ENCODE measurements at regions not wholly inside any gene's neighbourhood (a gene's known extent, or its start where the extent isn't known, plus 50 kb on each side); places are given as distances from the start of the nearest gene placed in this dataset.

DNA sequence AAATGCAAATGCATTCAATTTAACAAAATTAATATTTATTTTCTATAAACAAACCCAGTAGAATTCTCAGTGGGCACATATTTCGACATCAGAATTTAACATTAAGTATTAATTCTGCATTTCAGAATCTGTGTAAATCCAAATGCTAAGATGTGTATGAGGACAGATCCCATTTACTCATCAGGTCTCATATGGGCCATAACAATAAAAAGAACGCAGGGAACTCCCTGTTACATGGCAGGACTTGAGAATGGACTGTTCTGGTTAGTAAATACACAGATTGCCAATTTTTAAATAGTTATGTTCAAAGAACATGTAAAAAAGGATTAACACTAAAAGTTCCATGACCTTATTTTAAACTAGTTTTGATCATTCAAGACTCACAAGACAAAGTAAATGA, 104.0 kb downstream of the SLC30A10 start:
- Histone ChIP-seq H3K4me2 (no peak overlapping the region), H3K4me1 (ENCODE audit: control insufficient read depth in 1 of 2, insufficient read depth in 2 of 2, low read depth in 1 of 2, low read length in 1 of 2) (peaks cover 0 to 4% of the 10 kb centered on the region in 2 experiments; a peak in 1 of 4 replicates), H3K9me3 (no peaks in the 10 kb centered on the region), H3K36me3 (replicated peaks in 1 of 2; ENCODE audit: control insufficient read depth in 1 of 2, insufficient read depth in 2 of 2, low read length in 1 of 2) (no peaks in the 10 kb centered on the region), H3K27ac (ENCODE audit: low read depth in 2 of 2, low read length in 1 of 2) (no peak overlapping the region), H3K27me3 (ENCODE audit: insufficient read depth) (no peaks in the 10 kb centered on the region), H3F3A (replicated peaks; ENCODE audit: insufficient read depth) (no peaks in the 10 kb centered on the region), H4K20me1 (ENCODE audit: insufficient read depth) (no peaks in the 10 kb centered on the region), H3K4me3 (ENCODE audit: low read depth in 2 of 2, low read length in 1 of 2) (no peak overlapping the region), H3K9me2 (no peaks in the 10 kb centered on the region), H2AFZ (ENCODE audit: low read depth) (no peak overlapping the region), H3K79me2 (ENCODE audit: insufficient read depth) (no peaks in the 10 kb centered on the region), H3K9ac (no peak overlapping the region)
- no peak for DNase-seq
- ChIA-PET POLR2A (no interaction called here), CTCF (interaction anchor here (3.9 kb wide), 1 partner anchor 12 kb away, joined by 15 read pairs; no protein-coding TSS in a partner anchor)
- TF ChIP-seq, protein P1, sequence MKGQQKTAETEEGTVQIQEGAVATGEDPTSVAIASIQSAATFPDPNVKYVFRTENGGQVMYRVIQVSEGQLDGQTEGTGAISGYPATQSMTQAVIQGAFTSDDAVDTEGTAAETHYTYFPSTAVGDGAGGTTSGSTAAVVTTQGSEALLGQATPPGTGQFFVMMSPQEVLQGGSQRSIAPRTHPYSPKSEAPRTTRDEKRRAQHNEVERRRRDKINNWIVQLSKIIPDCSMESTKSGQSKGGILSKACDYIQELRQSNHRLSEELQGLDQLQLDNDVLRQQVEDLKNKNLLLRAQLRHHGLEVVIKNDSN (IDR thresholded peaks at IDR 0.05; ENCODE audit: borderline replicate concordance, low read depth) = no peak
- TF ChIP-seq TCF12 (IDR thresholded peaks at IDR 0.05) (no peak), RCOR1 (IDR thresholded peaks at IDR 0.05; ENCODE audit: low read length) (no peak), EP300 (IDR thresholded peaks at IDR 0.05; ENCODE audit: borderline replicate concordance in 1 of 2, low read depth in 1 of 2, low read length in 1 of 2) (no peak), MEF2A (IDR thresholded peaks at IDR 0.05; ENCODE audit: borderline replicate concordance, low read depth) (no peak)
- 48% methylated on average over 2 of the region's 2 CpGs for WGBS (ENCODE audit: low lambda C conversion rate)

DNA sequence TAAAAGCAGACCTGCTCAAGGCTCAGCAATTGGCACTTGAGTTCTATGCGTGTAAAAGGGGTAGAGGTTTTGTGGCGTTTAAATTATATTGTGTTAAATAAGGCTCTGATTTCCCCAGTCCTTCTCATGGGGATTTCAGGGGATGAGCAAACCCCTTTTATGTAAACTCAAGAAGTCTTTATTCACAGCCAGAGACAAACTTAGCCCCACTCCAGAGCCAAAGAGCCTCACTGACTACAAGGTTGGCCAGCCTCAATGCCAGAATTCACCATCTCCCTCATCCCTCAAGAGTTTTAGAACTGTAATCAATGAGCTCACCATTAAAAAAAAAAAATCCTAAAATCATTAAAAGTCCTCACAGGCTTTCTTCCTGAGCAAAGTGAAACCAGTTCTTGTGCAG, 107.8 kb downstream of the SLC30A10 start:
- CTCF ChIA-PET = interaction anchor here (0.8 to 2.0 kb wide), 2 partner anchors 8 to 19 kb away, joined by 3 to 9 read pairs; no protein-coding TSS in a partner anchor

More for the DNA sequence above, 107.8 kb downstream of the SLC30A10 start:
- no peak for DNase-seq
- Histone ChIP-seq H3K9ac (no peak overlapping the region), H2AFZ (ENCODE audit: low read depth) (no peak overlapping the region), H3K4me1 (ENCODE audit: control insufficient read depth in 1 of 2, insufficient read depth in 2 of 2, low read depth in 1 of 2, low read length in 1 of 2) (peaks cover 0 to 4% of the 10 kb centered on the region in 2 experiments; a peak in 1 of 4 replicates), H3K4me3 (ENCODE audit: low read depth in 2 of 2, low read length in 1 of 2) (no peak overlapping the region), H3K9me2 (no peaks in the 10 kb centered on the region), H3K36me3 (replicated peaks in 1 of 2; ENCODE audit: control insufficient read depth in 1 of 2, insufficient read depth in 2 of 2, low read length in 1 of 2) (no peaks in the 10 kb centered on the region), H3K9me3 (no peaks in the 10 kb centered on the region), H3F3A (replicated peaks; ENCODE audit: insufficient read depth) (no peaks in the 10 kb centered on the region), H3K27me3 (ENCODE audit: insufficient read depth) (no peaks in the 10 kb centered on the region), H3K27ac (ENCODE audit: low read depth in 2 of 2, low read length in 1 of 2) (no peak overlapping the region), H3K79me2 (ENCODE audit: insufficient read depth) (no peaks in the 10 kb centered on the region), H4K20me1 (ENCODE audit: insufficient read depth) (no peaks in the 10 kb centered on the region), H3K4me2 (no peak overlapping the region)
- POLR2A ChIA-PET = no interaction called here
- 93% methylated on average over 2 of the region's 2 CpGs for WGBS (ENCODE audit: low lambda C conversion rate)
- TF ChIP-seq, protein P2, sequence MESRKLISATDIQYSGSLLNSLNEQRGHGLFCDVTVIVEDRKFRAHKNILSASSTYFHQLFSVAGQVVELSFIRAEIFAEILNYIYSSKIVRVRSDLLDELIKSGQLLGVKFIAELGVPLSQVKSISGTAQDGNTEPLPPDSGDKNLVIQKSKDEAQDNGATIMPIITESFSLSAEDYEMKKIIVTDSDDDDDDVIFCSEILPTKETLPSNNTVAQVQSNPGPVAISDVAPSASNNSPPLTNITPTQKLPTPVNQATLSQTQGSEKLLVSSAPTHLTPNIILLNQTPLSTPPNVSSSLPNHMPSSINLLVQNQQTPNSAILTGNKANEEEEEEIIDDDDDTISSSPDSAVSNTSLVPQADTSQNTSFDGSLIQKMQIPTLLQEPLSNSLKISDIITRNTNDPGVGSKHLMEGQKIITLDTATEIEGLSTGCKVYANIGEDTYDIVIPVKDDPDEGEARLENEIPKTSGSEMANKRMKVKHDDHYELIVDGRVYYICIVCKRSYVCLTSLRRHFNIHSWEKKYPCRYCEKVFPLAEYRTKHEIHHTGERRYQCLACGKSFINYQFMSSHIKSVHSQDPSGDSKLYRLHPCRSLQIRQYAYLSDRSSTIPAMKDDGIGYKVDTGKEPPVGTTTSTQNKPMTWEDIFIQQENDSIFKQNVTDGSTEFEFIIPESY (IDR thresholded peaks at IDR 0.05; ENCODE audit: borderline replicate concordance, low read depth) = no peak
- TF ChIP-seq, protein P3, sequence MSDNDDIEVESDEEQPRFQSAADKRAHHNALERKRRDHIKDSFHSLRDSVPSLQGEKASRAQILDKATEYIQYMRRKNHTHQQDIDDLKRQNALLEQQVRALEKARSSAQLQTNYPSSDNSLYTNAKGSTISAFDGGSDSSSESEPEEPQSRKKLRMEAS (IDR thresholded peaks at IDR 0.05; ENCODE audit: low read depth) = no peak
- TF ChIP-seq FOXJ3 (CRISPR knock-in tag; IDR thresholded peaks at IDR 0.05) (no peak), RCOR1 (IDR thresholded peaks at IDR 0.05; ENCODE audit: low read length) (no peak), ELF1 (IDR thresholded peaks at IDR 0.05) (no peak), RFX5 (IDR thresholded peaks at IDR 0.05; ENCODE audit: low read length) (no peak), POLR2AphosphoS5 (IDR thresholded peaks at IDR 0.05; ENCODE audit: low read depth, low read length) (no peak), YY1 (IDR thresholded peaks at IDR 0.05; ENCODE audit: low read depth) (no peak), NFIC (IDR thresholded peaks at IDR 0.05; ENCODE audit: borderline replicate concordance) (no peak), RXRA (IDR thresholded peaks at IDR 0.05; ENCODE audit: borderline replicate concordance, low read depth) (no peak), NRF1 (IDR thresholded peaks at IDR 0.05; ENCODE audit: low read depth, low read length) (no peak), TEAD4 (IDR thresholded peaks at IDR 0.05; ENCODE audit: borderline replicate concordance, insufficient read depth) (no peak), MXI1 (IDR thresholded peaks at IDR 0.05; ENCODE audit: low read depth, low read length) (no peak), JUND (IDR thresholded peaks at IDR 0.05) (no peak), EZH2phosphoT487 (IDR thresholded peaks at IDR 0.05; ENCODE audit: borderline replicate concordance, low read depth) (no peak)
- TF ChIP-seq, protein P4, sequence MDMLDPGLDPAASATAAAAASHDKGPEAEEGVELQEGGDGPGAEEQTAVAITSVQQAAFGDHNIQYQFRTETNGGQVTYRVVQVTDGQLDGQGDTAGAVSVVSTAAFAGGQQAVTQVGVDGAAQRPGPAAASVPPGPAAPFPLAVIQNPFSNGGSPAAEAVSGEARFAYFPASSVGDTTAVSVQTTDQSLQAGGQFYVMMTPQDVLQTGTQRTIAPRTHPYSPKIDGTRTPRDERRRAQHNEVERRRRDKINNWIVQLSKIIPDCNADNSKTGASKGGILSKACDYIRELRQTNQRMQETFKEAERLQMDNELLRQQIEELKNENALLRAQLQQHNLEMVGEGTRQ (IDR thresholded peaks at IDR 0.05; ENCODE audit: borderline replicate concordance, low read depth, low read length) = no peak
- TF ChIP-seq, protein P1 (IDR thresholded peaks at IDR 0.05; ENCODE audit: borderline replicate concordance, low read depth) = no peak
- TF ChIP-seq, protein P5, sequence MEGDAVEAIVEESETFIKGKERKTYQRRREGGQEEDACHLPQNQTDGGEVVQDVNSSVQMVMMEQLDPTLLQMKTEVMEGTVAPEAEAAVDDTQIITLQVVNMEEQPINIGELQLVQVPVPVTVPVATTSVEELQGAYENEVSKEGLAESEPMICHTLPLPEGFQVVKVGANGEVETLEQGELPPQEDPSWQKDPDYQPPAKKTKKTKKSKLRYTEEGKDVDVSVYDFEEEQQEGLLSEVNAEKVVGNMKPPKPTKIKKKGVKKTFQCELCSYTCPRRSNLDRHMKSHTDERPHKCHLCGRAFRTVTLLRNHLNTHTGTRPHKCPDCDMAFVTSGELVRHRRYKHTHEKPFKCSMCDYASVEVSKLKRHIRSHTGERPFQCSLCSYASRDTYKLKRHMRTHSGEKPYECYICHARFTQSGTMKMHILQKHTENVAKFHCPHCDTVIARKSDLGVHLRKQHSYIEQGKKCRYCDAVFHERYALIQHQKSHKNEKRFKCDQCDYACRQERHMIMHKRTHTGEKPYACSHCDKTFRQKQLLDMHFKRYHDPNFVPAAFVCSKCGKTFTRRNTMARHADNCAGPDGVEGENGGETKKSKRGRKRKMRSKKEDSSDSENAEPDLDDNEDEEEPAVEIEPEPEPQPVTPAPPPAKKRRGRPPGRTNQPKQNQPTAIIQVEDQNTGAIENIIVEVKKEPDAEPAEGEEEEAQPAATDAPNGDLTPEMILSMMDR (IDR thresholded peaks at IDR 0.05) = no peak

Measured in SK-N-SH (cell line).